ENCODE measurements at regions not wholly inside any gene's neighbourhood (a gene's known extent, or its start where the extent isn't known, plus 50 kb on each side); places are given as distances from the start of the nearest gene placed in this dataset.

DNA sequence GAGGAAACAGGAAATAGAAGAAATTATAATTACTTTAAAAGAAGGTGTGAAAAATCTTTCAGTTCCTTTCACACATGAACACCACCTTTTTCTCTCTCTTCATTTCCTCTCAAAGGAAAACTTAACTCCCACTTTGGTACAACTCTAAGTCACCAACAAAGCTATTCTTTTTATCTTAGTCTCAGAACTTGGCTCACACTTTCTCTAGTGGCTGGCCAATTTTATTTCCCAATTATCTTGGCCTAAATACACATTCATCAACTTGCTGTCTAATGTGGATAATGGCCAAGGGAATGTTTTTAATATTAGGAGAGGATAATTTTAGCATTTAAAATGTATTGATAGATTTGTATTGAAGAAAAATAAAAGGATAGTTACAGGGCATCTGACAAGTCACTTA, 64.5 kb upstream of the NAV3 start:
- Histone ChIP-seq H3K27ac (ENCODE audit: low read depth in 1 of 2, low read length in 2 of 2) (no peak overlapping the region), H3K9me3 (ENCODE audit: control insufficient read depth in 1 of 2, insufficient read depth in 1 of 2, low read length in 2 of 2) (peaks cover 7 to 15% of the 10 kb centered on the region in 2 experiments), H3K27me3 (ENCODE audit: control insufficient read depth in 1 of 2, insufficient read depth in 2 of 2, low read length in 2 of 2) (no peaks in the 10 kb centered on the region), H3K4me3 (ENCODE audit: low read length) (no peak overlapping the region), H3K4me1 (ENCODE audit: insufficient read depth, low read length) (no peaks in the 10 kb centered on the region), H3K36me3 (ENCODE audit: insufficient read depth, low read length) (no peaks in the 10 kb centered on the region)
- no peak overlapping the region for H3K27ac Mint-ChIP-seq
- ChIA-PET POLR2A (no interaction called here), CTCF (interaction anchor here (0.6 kb wide), 1 partner anchor 1554 kb away, joined by 3 read pairs; no protein-coding TSS in a partner anchor)
- TF ChIP-seq, protein P1, sequence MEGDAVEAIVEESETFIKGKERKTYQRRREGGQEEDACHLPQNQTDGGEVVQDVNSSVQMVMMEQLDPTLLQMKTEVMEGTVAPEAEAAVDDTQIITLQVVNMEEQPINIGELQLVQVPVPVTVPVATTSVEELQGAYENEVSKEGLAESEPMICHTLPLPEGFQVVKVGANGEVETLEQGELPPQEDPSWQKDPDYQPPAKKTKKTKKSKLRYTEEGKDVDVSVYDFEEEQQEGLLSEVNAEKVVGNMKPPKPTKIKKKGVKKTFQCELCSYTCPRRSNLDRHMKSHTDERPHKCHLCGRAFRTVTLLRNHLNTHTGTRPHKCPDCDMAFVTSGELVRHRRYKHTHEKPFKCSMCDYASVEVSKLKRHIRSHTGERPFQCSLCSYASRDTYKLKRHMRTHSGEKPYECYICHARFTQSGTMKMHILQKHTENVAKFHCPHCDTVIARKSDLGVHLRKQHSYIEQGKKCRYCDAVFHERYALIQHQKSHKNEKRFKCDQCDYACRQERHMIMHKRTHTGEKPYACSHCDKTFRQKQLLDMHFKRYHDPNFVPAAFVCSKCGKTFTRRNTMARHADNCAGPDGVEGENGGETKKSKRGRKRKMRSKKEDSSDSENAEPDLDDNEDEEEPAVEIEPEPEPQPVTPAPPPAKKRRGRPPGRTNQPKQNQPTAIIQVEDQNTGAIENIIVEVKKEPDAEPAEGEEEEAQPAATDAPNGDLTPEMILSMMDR (IDR thresholded peaks at IDR 0.05), result no peak
- H3K27me3 Mint-ChIP-seq, result no peaks in the 10 kb centered on the region
- no peak overlapping the region for H3K4me3 Mint-ChIP-seq
- no peak for DNase-seq
- H3K9me3 Mint-ChIP-seq, result peaks cover 12% of the 10 kb centered on the region
- no peaks in the 10 kb centered on the region for H3K36me3 Mint-ChIP-seq (ENCODE audit: low read depth)
- ATAC-seq (ENCODE audit: poor library complexity), result no peak
- intact Hi-C loops (cut with DNase I, micrococcal nuclease), result no loop called here
- H3K4me1 Mint-ChIP-seq (ENCODE audit: low read depth), result no peaks in the 10 kb centered on the region

DNA sequence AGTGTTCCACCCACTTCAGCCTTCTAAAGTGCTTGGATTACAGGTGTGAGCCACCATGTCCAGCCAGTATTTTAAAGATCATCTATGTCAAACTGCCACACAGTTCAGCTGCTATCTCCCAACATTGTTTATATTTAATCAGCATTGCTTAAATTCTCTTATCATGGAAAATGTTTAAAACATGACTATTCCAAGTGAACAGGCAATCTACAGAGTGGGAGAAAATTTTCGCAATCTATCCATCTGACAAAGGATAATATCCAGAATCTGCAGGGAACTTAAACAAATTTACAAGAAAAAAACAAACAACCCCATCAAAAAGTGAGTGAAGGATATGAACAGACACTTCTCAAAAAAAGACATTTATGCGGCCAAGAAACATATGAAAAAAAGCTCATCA, 69.4 kb upstream of the NAV3 start:
- peaks cover 0 to 3% of the 10 kb centered on the region in 2 experiments for H3K9me3 ChIP-seq (ENCODE audit: control insufficient read depth in 1 of 2, insufficient read depth in 1 of 2, low read length in 2 of 2)
- no peak overlapping the region for H3K27ac ChIP-seq (ENCODE audit: low read depth in 1 of 2, low read length in 2 of 2)
- H3K36me3 ChIP-seq (ENCODE audit: insufficient read depth, low read length), result no peaks in the 10 kb centered on the region
- no peaks in the 10 kb centered on the region for H3K27me3 ChIP-seq (ENCODE audit: control insufficient read depth in 1 of 2, insufficient read depth in 2 of 2, low read length in 2 of 2)
- ATAC-seq (ENCODE audit: poor library complexity) (no peak), DNase-seq (no peak)
- CTCF ChIA-PET, result no interaction called here
- Mint-ChIP-seq H3K4me1 (ENCODE audit: low read depth) (no peaks in the 10 kb centered on the region), H3K4me3 (no peak overlapping the region), H3K36me3 (ENCODE audit: low read depth) (no peaks in the 10 kb centered on the region), H3K27me3 (no peaks in the 10 kb centered on the region), H3K27ac (no peak overlapping the region), H3K9me3 (peaks cover 6% of the 10 kb centered on the region)
- H3K4me3 ChIP-seq (ENCODE audit: low read length), result no peak overlapping the region
- POLR2A ChIA-PET, result no interaction called here
- intact Hi-C loops (cut with DNase I, micrococcal nuclease), result no loop called here
- no peaks in the 10 kb centered on the region for H3K4me1 ChIP-seq (ENCODE audit: insufficient read depth, low read length)
- TF ChIP-seq, protein P1 (IDR thresholded peaks at IDR 0.05), result no peak

DNA sequence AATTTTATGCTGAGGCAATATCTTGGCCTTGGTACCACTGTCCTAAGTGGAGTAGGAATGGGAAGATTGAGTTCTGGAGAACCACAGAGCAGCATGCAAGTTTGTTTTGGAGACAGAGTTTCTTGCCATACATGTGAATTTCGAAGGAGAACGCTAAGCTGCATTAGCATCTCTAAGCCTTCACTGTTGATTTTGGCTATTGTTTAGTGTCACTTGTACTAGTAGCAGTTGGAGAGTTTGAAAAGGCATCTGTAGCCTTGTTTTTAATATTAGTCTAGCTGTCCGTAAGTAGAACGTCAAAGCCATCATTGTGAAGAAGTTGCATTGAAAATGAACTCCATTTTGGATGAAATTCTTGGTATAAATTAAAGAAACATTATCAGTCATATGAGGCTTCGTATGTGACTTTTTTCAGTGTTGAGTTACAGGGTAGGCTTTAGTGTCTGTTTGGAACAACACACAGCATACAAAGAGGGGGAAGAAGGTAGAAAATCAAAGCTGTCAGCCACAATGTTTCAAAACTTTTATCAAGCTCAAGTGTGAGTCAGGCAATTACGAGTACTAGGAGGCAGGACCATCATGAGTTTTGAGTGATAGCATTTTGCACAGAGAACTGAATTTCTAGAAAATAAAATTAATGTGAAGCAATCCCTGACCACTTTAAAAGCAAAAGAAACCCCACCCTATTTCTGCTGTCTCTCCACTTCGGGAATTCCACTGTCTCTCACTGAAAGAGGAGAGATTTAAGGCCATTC, 70.2 kb upstream of the NAV3 start:
- Mint-ChIP-seq H3K9me3 (peaks cover 6% of the 10 kb centered on the region), H3K27ac (no peak overlapping the region), H3K36me3 (ENCODE audit: low read depth) (no peaks in the 10 kb centered on the region), H3K27me3 (no peaks in the 10 kb centered on the region), H3K4me1 (ENCODE audit: low read depth) (no peaks in the 10 kb centered on the region), H3K4me3 (no peak overlapping the region)
- no peak for DNase-seq
- Histone ChIP-seq H3K27ac (ENCODE audit: low read depth in 1 of 2, low read length in 2 of 2) (no peak overlapping the region), H3K9me3 (ENCODE audit: control insufficient read depth in 1 of 2, insufficient read depth in 1 of 2, low read length in 2 of 2) (peaks cover 0 to 3% of the 10 kb centered on the region in 2 experiments), H3K27me3 (ENCODE audit: control insufficient read depth in 1 of 2, insufficient read depth in 2 of 2, low read length in 2 of 2) (no peaks in the 10 kb centered on the region), H3K4me3 (ENCODE audit: low read length) (no peak overlapping the region), H3K36me3 (ENCODE audit: insufficient read depth, low read length) (no peaks in the 10 kb centered on the region), H3K4me1 (ENCODE audit: insufficient read depth, low read length) (no peaks in the 10 kb centered on the region)
- intact Hi-C loops (cut with DNase I, micrococcal nuclease), result no loop called here
- POLR2A ChIA-PET, result no interaction called here
- CTCF ChIA-PET, result no interaction called here
- ATAC-seq (ENCODE audit: poor library complexity), result no peak
- TF ChIP-seq, protein P1 (IDR thresholded peaks at IDR 0.05), result no peak

Data from CD4-positive, alpha-beta T cell (primary cell).